Activated CD4-positive, alpha-beta T cell treated with anti-CD3 and anti-CD28 coated beads, Interleukin-10, Interleukin-2, amounts not matched to agents 100 ng/mL and 50 ng/mL, durations not matched to agents 16 hours and 8 hours (primary cell): ENCODE measurements at regions not wholly inside any gene's neighbourhood (a gene's known extent, or its start where the extent isn't known, plus 50 kb on each side); places are given as distances from the start of the nearest gene placed in this dataset.
"Not testable (repeated sequence)": the region's sequence is repeated elsewhere in the genome, so short reads cannot be mapped to it uniquely, and the experiment has no call there.

ENCODE experiments used
- DNase-seq: peaks from one replicate; pipeline ENCODE4 v3.0.0-alpha.2; 2020

DNA sequence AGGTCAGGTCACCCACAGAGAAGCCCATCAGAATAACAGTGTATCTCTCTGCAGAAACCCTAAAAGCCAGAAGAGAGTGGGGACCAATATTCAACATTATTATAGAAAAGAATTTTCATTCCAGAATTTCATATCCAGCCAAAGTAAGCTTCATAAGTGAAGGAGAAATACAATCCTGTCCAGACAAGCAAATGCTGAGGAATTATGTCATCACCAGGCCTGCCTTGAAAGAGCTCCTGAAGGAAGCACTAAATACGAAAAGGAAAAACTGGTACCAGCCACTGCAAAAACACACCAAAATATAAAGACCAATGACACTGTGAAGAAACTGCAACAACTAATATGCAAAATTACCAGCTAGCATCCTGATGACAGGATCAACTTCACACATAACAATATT is 260.0 kb upstream of the KYNU start:
- DNase-seq, result no peak

DNA sequence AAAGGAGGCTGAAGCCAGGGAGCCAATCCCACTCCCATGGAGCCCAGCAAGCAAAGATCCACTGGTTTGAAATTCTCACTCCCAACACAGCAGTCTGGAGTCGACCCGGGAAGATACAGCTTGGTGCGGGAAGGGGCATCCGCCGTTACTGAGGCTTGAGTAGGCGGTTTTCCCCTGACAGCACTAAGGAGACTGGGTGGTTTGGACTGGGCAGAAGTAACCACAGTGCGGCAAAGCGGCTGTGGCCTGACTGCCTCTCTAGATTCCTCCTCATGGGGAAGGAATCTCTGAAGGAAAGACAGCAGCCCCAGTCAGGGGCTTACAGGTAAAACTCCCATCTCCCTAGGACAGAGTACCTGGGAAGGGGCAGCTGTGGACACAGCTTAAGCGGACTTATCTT is 261.6 kb upstream of the KYNU start:
- DNase-seq, result no peak

DNA sequence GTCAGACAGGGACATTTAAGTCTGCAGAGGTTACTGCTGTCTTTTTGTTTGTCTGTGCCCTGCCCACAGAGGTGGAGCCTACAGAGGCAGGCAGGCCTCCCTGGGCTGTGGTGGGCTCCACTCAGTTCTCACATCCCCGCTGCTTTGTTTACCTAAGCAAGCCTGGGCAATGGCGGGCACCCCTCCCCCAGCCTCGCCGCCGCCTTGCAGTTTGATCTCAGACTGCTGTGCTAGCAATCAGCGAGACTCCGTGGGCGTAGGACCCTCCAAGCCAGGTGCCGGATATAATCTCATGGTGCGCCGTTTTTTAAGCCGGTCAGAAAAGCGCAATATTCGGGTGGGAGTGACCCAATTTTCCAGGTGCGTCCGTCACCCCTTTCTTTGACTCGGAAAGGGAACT is 264.3 kb upstream of the KYNU start:
- not testable (repeated sequence) for DNase-seq

DNA sequence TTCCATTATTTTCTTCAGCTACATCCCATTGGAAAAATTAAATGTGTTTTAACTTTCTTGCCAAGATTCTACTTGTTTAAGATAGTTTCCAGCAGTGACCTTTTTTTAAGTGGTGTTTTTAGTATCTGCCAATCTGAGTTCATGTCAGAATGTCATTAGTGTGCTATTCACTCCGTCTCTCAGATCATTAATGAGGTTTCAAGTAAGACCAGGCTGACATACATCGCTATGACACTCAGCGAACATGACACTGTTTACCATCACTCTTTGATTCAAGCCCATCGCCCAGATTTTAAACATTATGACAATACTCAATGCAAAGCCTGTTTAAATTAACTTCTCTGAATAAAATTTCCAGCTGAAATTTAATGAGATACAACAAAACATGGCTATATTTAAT is 272.0 kb upstream of the KYNU start:
- no peak for DNase-seq

DNA sequence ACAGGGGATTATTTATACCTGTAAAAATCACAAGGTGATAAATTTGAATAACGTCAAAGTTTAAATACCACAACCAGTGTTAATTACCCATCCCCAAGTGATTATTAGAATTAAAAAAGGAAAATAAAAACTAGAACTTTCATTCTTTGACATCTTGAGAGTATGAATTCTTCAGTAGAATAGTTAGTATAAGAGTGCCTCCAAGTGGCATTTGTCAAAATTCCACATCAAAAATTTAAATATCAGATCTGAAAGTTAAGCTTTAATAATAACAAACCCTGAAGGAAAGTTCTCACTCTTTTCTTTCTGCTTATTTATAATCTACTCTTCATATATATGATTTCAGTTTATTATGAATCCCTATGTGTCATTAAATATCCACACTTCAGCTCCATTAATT is 273.7 kb upstream of the KYNU start:
- no peak for DNase-seq

DNA sequence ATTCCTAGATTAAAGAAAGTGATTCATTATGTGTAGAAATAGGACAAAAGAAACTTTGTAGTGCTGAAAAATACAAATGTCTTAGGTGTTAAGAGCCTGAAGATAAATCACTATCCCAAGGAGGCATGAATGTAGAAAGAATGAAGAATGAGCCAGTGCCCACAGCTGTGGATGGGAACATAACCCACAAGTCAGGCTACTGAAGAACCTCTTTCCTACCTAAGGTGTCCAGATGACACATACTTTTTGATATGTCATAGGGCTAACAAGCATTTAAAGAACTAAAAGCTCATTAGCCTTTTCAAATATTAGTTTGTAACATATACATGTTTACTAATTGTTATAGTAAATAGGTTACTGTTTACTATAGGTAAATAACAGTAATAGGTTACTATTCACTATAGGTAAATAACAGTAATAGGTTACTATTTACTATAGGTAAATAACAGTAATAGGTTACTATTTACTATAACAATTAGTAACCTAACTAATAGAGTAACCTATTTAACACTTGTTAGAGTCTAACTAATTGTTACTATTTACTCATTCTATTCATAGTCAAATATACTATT is 275.0 kb upstream of the KYNU start:
- no peak for DNase-seq

DNA sequence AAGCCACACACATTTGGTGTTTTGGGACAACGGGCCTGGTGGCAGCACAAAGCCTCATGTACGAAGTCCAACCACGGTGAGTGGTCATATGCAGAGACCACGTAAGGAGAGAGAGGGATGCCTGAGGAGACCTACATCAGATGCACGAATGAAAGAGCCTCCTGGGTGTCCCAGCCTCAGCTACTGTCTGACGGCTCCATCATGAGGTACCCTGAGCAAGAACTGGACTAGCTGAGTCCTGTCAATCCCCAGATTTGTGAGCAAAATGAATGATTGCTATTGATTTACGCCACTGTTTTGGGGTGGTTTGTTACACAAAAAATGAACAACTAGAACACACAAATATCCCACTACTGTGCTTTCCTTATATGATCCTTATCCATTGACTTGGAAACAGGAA is 275.7 kb upstream of the KYNU start:
- no peak for DNase-seq

DNA sequence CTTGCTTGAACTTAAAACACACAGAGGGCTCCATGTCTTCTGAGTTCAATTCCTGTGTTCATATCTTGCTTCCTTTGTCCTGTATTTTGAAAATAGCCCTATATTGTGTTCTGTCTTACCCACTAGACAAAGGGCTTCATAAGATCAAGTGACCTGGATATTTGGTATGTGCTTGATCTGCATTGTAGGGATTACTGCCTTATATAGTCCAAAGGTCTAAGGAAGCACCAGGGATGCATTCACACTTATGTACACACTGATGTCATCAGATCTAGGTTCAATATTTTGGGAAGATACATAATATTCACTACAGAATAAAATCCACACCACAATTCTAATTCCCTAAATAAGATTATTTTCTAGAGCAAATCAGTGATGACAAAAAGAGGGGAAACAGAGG is 278.0 kb upstream of the KYNU start:
- no peak for DNase-seq

DNA sequence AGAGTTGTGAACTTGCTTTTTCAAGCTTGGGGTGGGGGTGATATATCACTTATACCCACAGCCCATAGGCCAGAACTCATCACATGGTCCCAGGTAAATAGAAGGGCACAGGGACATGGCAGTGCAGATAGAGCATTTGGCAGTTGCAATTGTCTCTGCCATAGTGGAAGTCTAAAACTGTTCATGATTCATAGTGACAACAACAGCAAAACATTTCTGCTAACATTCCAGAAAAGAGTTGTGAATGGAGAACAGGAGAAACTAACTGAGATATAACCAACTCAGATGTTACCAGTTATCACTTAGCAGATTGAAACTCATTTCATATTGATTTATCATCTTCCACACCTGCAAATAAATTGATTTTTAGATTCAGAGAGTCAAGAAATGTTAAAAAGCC is 278.6 kb upstream of the KYNU start:
- no peak for DNase-seq

DNA sequence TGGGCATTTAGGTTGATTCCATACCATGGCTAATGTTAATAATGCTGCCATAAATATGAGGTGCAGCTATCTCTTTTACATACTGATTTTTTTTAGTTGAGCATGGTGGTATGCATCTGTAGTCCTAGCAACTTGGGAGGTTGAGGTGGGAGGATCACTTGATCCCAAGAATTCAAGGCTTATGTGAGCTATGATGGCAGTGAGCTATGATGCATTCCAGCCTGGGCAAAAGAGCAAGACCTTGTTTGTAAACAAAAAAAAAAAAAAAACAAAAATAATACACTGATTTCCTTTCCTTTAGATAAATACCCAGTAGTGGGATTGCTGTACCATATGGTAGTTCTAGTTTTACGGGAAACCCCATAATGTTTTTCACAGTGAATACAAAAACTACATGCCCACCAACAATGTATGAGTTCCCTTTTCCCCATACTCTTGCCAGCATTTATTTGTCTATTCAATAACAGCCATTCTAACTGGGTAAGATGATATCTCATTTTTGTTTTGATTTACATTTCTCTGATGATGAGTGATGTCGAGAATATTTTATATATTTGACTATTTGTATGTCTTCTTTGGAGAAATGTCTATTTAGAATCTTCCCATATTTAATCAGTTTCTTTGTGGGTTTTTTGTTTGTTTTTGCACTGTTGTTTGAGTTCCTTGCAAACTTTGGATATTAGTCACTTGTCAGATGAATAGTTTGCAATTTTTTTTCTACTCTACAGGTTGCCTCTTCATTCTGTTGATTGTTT is 281.0 kb upstream of the KYNU start:
- no peak for DNase-seq

DNA sequence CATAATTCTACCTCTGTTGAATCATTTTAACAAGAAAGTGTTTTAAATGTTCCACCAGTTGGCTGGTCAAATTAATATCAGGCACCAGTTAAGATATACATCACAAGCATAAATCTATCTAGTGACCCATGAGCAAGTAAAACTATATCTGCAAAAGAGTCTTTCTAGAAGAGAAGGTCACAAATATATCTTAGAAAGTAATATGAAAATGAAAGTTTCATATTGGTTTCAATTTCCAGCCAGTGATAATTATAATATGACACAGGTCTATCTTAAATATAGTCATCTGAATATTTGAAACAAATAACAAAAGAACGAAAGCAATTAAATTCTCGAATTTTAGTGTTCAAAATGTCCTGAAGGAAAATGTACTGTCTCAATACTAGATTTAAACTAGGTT is 282.5 kb upstream of the KYNU start:
- no peak for DNase-seq

DNA sequence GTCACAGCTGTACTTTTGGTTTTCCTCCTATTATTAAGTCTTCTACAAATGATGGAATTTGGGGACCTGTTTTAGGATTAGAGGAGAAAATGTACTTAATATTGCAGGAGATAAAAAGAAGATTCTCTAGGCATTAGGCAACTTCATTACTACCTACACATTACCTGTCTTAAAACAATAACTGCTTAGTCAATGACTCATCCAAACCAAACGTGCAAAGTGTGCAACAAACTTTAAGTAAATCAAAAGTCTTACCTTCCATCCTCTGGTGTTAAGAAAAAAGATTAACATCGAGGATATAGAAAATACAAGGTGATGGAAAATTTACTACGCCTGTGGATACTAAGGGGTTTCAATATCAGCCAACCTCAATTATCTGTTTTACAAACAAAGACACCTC is 285.3 kb upstream of the KYNU start:
- no peak for DNase-seq

DNA sequence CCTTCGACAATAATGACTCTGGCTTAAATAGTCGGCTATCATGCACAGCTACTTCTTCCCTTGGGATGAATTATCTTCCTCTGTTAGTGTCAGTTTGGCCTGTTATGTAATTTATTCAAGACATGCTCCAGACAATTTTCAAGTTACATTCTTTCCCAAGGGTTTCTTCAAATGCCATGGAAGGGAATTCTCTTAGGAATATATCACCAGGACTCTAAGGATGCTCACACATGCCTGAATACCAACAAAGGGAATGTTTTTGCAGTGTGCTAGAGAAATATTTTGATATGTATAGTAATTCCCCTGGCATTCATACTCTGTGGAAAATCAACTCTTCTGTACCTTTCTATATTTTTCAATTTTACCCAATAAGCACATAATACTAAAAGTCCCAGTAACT is 286.0 kb upstream of the KYNU start:
- DNase-seq, result no peak

DNA sequence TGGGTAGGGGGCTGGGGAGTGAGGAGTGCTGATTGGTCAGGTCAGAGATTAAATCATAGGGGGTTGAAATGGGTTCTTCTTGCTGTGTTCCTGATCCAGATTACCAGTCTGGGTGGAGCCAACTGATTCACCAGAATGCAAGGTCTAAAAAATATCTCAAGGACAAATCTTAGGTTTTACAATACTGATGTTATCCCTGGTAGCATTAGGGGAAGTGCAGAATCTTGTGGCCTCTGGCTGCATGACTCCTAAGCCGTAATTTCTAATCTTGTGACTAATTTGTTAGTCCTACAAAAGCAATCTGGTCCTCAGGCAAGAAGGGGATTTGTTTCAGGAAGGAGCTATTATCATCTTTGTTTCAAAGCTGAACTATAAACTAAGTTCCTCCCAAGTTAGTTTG is 289.2 kb upstream of the KYNU start:
- DNase-seq, result no peak

DNA sequence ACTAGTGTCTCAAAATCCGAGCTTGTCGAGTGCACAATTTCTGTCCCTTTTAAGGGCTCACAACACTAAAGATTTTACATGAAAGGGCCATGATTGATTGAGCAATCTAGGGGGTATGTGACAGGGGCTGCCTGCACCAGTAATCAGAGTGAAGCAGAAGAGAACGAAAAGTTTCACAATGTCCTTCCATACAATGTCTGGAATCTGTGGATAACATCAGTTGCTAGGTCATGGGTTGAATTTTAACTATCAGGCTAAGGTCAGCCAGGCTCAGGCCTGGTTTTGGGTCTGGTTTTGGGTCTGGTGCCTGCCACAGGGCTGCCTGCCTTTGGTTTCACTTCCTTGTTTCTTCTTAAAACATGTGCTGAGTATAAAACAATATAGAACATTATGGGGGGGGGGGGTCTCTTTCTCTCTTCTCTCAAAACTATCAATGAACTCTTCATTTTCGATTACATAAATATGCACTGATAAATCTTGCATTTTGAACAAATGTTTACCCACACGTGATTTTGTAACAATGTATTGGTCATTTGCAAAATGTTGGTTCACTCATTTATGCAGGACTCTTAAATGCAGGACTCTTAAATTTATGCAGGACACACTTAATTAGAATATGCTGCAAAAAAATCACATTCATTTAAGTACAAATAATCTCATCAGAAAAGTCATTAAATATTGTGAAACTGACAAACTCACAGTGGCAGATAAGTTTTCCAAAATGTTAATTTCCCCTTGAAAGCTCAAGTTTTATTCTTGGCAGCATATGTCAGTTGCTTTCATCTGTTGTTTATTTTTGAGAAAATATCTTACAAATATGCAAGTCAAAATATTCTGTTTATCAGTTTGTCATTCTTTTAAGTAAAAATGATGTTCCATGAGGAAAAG is 290.5 kb upstream of the KYNU start:
- no peak for DNase-seq

DNA sequence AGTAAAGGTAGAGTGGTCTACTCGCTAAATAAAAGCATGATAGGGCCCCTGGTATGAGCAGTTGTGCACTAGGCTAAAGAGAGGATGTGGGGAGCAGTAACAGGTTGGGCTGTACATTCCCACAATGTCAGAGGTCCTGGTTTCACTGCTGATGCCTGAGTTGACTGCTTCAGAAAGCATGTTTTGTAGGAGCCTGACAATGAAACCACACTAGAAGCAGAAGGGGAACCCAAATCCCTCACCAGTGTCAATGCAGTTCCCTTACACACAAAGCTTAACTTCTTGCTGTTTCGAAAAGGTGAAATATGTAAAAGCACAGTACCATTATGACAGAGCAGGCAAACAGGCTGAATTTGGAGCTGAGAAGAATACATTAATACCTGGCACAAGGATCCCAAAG is 291.7 kb upstream of the KYNU start:
- DNase-seq, result no peak

DNA sequence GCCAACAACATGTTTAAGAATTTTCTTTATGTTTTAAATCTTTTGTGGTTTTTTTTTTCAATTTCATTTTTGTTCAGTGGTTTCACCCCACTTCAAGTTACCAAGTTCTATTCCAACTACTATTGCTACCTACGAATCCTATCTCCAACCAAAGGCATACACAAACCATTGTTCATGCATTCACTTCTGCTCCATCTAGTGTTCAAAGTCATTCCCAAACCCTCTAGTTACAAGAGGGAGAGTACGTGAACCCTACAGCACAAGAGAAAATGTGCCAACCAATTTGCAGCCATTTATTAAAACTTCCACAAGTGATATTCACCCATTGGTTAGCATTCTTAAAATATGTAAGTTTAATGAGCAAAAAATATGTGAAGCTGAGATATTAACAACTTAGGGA is 295.1 kb upstream of the KYNU start:
- no peak for DNase-seq

DNA sequence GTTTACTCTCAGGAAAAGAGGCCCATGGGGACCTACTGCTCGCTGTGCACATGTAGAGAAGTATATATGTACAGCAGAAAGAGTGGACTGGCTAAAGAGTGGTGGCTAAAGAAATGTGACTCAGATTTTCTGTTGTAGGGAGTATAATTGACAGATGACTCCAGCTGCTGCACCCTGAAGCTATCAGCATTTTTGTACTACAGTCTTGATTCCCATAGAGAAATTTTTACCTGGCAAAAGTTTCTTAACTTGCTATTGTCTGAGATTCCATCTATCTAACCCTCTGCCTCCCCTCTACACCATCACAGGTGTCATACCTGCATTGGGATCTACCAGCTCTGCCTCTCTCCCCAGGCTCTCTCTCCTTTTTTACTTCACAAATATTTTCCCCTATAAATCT is 296.0 kb upstream of the KYNU start:
- DNase-seq, result no peak

DNA sequence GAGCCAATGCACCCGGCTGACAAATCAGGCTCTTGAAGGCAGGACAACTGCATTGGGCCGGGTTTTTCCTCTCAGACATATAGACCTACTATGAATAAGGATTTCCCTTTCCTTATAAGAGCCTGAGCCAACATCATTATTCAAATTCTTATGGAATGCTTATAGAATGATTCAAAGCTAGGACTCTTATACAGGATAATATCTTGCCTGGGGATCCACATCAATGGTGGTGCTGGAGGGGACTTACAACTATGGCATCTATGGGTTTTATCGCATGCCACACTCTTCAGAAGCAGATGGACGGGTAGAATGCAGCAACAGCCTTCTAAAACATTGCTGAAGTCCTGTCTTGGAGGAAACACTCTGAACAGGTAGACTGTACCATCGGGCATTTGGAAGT is 296.8 kb upstream of the KYNU start:
- no peak for DNase-seq

DNA sequence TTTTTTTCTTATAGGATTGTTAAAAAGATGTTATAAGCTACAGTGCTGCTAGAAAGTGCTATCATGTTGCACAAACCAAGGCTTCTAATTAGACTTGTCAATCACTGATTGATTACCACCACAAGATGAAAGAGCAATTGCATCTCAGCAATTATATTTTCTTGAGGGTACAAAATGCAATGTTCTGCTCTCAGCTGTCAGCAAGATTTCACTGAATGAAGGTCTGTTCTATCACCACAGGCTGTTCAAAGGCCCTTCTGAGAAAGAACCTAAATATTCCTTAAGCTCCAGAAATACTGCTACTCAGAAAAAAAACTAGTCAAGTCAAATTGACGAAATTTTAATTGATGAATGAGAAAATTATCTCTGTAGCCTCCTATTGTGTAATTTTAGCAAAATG is 301.9 kb upstream of the KYNU start:
- no peak for DNase-seq

DNA sequence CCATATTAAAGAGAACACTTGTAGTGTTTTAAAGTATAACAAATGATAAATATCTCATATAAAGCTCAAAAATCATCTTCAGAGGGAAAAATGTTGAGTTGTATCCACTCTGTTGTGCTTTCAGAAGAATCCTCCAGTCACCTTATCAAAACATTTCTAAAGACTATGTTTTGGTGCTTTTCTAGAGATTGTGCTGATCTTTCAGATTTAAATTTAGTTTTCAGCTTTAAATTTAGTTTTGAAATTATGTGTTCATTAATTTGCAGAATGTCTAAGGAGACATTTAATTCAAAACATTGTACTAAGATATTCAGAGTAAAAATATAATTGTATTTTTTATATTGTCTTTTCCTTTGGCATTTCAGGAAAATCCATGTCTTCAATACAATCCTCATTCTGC is 303.1 kb upstream of the KYNU start:
- no peak for DNase-seq

DNA sequence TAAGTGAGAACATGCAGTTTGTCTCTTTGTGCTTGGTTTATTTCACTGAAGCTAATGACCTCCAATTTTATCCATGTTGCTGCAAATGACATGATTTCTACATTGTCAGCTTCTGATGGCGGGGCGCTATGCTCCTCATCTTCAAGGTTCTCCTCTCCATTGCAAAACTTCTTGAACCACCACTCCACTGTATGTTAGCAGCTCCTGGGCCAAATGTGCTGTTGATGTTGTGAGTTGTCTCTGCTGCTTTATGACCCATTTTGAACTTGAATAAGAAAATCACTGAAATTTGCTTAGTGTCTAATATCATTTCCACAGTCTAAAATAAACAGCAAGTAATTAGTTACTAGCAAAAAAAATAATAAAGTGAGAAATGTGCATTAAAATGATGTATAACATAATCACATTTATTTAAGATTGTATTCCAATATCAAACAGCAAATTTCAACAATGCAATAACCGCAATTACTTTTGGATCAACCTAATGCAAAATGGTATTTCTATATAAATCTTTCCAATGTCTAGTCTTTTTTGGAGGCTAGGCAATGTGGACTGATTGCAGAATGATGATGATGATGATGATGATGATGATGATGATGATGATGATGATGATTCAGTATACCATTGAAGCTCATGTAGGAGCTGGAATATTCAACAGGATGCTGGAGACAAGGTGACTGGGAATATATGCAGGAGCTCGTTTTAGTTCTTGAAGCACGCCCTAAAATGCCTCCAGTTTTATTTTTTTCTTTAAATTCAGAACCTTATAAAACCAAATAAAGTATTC is 304.9 kb upstream of the KYNU start:
- DNase-seq, result no peak

DNA sequence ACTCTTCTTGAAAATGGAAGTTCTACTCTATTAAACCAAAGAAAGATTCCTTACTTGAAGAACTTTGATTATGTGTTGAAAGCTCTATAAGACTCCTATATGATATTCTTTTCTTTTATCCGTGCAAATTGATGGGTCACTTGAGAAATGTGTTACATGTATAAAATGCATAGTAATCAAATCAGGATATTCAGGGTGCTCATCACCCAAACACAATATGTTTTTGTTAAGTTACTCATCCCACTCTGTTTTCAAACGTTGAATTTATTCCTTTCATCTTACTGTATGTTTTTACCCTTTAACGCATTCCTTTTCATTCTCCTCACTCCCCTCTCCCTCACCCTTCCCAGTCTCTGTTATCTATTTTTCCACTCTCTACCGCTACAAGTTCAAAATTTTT is 305.5 kb upstream of the KYNU start:
- DNase-seq, result no peak
